GM12874 (cell line): ENCODE measurements at regions not wholly inside any gene's neighbourhood (a gene's known extent, or its start where the extent isn't known, plus 50 kb on each side); places are given as distances from the start of the nearest gene placed in this dataset.

Source experiments
- CTCF ChIP-seq: IDR thresholded peaks from 2 replicates; pipeline ENCODE4 v1.5.1; 2011; ENCODE audit warnings: low read depth, mild to moderate bottlenecking, control low read depth, low read length, moderate library complexity; ENCODE audit not compliant: insufficient read depth

- TF ChIP-seq CTCF: no peak
These were observed 117.4 kb downstream of the CRYAA start for GRCh38 chr21:43286196-43286595.

DNA sequence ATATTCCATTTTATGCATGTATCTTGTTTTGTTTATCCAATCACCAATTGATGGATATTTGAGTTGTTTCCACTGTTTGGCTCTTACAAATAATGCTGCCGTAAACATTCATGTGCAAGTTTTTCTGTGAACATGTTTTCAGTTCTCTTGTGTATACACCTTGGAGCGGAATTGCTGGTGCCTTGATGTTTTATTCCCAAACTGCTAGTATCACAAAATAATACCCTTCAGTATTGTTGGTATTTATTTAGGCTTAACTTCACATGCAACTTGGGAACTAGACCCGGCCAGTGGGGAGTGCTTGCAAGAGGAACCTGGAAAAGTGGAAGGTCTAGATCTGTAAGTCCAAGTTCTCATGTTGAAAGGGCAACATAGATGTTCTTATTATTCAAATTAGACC lies 115.9 kb downstream of the CRYAA start:
- TF ChIP-seq CTCF: no peak

DNA sequence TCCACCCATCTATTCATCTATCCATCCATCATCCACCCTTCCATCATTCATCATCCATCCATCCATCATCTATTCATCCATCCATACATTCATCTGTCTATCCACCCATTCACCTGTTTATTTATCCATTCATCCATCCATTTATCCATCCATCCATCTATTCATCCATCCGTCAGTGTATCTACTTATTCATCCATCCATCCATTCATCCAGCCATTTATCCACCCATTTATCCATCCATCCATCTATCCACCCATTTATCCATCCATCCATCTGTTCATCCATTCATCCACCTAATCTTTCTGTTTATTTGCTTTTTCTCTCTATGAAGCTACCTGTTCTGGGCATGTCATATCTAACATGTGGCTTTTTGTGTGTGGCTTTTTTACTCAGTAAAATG lies 115.4 kb downstream of the CRYAA start:
- TF ChIP-seq CTCF: no peak

DNA sequence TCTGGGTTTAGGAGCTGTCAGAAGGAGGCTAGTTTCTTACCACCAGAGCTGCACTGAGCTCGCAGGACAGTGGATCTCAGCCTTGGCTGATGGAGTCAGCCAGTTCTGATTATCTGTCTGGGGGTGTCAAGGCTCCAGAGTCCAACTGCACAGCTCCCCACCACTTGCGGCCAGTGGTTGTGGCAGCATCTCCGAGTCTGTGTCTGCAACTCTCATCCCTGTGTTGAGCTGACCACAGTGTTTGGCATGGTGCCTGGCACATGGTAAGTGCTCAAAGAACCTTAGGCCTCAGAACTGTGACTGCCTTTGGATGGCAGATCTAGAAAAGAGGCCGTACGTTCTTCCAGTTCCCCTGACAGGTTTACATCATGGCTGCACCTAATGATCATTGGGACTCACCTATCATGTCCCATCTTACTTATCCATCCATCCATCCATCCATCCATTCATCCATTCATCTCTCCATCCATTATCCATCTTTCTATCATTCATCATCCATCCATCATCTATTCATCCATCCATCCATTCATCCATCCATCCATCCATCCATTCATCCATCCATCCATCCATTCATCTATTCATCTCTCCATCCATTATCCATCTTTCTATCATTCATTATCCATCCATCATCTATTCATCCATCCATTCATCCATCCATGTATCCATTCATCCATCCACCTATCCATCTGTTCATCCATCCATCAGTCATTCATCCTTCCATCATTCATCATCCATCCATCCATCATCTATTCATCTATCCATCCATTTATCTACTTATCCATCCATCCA lies 114.5 kb downstream of the CRYAA start:
- no peak for TF ChIP-seq CTCF

DNA sequence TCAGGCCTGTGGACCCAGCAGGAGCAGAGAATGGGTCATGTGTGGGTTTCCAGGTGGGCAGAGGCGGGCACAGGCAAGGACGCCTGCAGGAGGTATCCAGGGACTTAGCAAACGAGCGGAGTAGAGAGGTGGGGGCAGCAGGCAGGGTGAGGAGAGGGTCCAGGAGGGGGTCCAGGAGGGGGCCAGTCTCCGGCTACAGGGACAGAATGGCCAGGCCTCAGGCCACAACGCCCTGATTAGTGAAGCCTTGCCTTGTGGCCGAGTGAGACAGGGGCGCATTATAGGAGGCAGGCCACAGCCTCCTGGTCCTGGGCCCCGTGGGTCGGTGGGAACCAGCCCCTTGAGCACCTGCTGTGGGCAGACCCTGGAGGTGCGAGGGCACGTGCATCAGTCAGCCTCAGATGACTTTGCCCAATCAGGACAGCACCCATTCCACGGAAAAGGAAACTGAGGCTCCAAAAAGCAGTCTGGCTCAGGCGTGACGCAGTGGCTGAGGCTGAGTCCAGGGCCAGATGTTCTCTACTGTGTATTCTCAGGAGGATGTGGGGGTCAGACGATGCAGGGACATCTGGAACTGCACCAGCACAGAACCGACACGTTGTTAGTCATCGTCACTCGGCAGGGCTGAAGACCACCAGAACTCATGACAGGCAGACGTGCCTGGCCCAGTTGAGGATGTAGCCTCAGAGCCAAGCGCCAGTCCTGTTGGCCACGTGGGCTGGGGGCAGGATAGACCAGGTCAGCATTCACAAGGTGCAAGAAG lies 113.7 kb downstream of the CRYAA start:
- TF ChIP-seq CTCF: no peak

- no peak for TF ChIP-seq CTCF
These were observed 113.0 kb downstream of the CRYAA start for GRCh38 chr21:43281661-43282357.

DNA sequence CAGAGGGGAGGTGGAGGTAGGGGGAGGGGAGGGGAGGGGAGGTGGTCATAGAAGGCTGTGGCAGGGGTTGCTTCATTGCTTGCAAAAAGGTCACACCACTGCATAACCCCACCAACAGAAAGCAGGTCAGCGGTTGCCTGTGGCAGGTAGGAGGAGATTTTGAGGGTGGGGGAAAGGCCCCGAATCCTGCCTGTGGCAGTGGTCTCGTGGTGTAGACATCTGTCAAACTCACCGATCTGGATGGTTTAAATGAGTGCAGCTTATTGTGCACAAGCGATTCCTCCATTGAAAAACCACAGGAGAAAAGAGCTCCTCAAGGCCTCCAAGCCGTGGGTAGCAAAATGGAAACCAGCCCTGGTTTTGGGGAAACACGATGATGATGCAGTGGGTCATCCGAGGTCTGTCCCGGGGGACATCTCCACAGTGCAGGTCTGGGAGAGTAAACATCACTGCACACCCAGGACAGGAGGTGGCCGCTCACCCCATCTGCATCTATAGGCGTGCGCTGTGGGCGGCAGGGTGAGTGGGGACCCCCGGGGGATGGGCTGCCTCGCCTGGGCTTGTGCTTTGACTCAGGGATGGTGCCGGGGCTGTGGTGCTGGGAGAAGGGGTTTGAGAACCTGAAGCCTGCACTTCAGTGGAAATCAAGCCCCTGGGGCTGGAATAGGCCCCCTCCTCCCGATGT lies 112.3 kb downstream of the CRYAA start:
- TF ChIP-seq CTCF: no peak
